Motor neuron (in vitro differentiated cells): ENCODE measurements at regions not wholly inside any gene's neighbourhood (a gene's known extent, or its start where the extent isn't known, plus 50 kb on each side); places are given as distances from the start of the nearest gene placed in this dataset.

ENCODE experiments used
- ATAC-seq, 8 experiments: fragments of 200-7000 bp; cut with Tn5 transposase; replicated peaks in 6 of 8; 2 replicates each; pipeline ENCODE4 v1.8.0; 2021; ENCODE audit warnings: mild to moderate bottlenecking in 8 of 8, moderate library complexity in 8 of 8
- H3K27ac ChIP-seq, 2 donors: fragments of 250-450 bp; sonication (Bioruptor Pico); 2 replicates each; pipeline ENCODE4 v1.9.0; 2021; ENCODE audit warnings: antibody characterized with exemption in 2 of 2, mild to moderate bottlenecking in 2 of 2, moderate library complexity in 1 of 2
- H3K4me1 ChIP-seq, 2 donors: fragments of 250-450 bp; sonication (Bioruptor Pico); replicated peaks in 1 of 2; 2 replicates each; pipeline ENCODE4 v1.6.1; 2021; ENCODE audit warnings: antibody characterized with exemption in 2 of 2, mild to moderate bottlenecking in 2 of 2, moderate library complexity in 1 of 2
- H3K4me3 ChIP-seq, 5 donors: fragments of 250-450 bp; sonication (Bioruptor Pico); 2 replicates each; pipeline ENCODE4 v1.9.0; 2021; ENCODE audit warnings: antibody characterized with exemption in 5 of 5, mild to moderate bottlenecking in 5 of 5, moderate library complexity in 4 of 5
- WGBS, 10 experiments: fragments of 450-650 bp; shearing (Covaris generic); methylation state at CpG; one replicate each; pipeline ENCODE4 v1.0.0; 2022; 5-methylcytosine and 5-hydroxymethylcytosine counted together
- in situ Hi-C, 9 experiments: fragments of 400-800 bp; cut with MboI; loops; one replicate each; pipeline ENCODE4 v1.15.0; 2021; ENCODE audit warnings: low sequenced_read_pairs in 9 of 9, low pct_unique_long_range_greater_than_20kb in 2 of 9; ENCODE audit not compliant: unreplicated experiment in 9 of 9

- H3K27ac ChIP-seq: no peak overlapping the region
- ATAC-seq: peak in 3 of 8 experiments; percentile 8 to 26 (median 8)
- H3K4me1 ChIP-seq: peaks cover 3 to 9% of the 10 kb centered on the region in 2 donors
- H3K4me3 ChIP-seq: no peak overlapping the region
- 38 to 100% (median 65%) methylated on average over 1 to 3 of the region's 10 CpGs; no CpG with 5 or more reads in 1 of the 10 experiments for WGBS, 10 experiments
- in situ Hi-C loops: loop anchor here in 1 of 9 experiments (25.0 kb wide), 1 partner anchor 402 kb away; no protein-coding TSS in a partner anchor
These were observed 51.3 kb upstream of the PPP2R5C start for GRCh38 chr14:101709962-101710931.

GRCh38 chr14:101711041-101711856 is 50.3 kb upstream of the PPP2R5C start:
- ATAC-seq: peak in 7 of 8 experiments; percentile 37 to 68 (median 61)
- peaks cover 3 to 9% of the 10 kb centered on the region in 2 donors for H3K4me1 ChIP-seq
- in situ Hi-C loops: loop anchor here in 1 of 9 experiments (25.0 kb wide), 1 partner anchor 401 kb away; no protein-coding TSS in a partner anchor
- H3K27ac ChIP-seq: peak overlapping the region in 1 of 2 donors; percentile 83
- no peak overlapping the region for H3K4me3 ChIP-seq
- 8 to 100% (median 50%) methylated on average over 1 to 5 of the region's 13 CpGs; no CpG with 5 or more reads in 3 of the 10 experiments for WGBS, 10 experiments
